ENCODE measurements at regions not wholly inside any gene's neighbourhood (a gene's known extent, or its start where the extent isn't known, plus 50 kb on each side); places are given as distances from the start of the nearest gene placed in this dataset.

- Histone ChIP-seq H3K36me3 (replicated peaks in 1 of 2; ENCODE audit: control insufficient read depth in 1 of 2, insufficient read depth in 2 of 2, low read length in 2 of 2) (no peaks in the 10 kb centered on the region), H3K9ac (ENCODE audit: insufficient read depth, low read depth, low read length) (no peak overlapping the region), H3K79me2 (ENCODE audit: insufficient read depth, low read length) (no peaks in the 10 kb centered on the region), H3K27ac (ENCODE audit: extremely low read length, insufficient read depth, low read length) (no peak overlapping the region), H3K4me2 (ENCODE audit: low read depth, low read length) (no peak overlapping the region), H3K9me3 (ENCODE audit: low read length) (no peaks in the 10 kb centered on the region), H3K4me3 (replicated peaks in 1 of 3; ENCODE audit: insufficient read depth in 1 of 3, low read depth in 2 of 3, low read length in 3 of 3) (no peak overlapping the region), H3K27me3 (ENCODE audit: control insufficient read depth in 1 of 2, insufficient read depth in 2 of 2, low read length in 2 of 2) (peaks cover 2 to 59% of the 10 kb centered on the region in 2 experiments), H4K20me1 (ENCODE audit: insufficient read depth, low read length) (no peaks in the 10 kb centered on the region), H2AFZ (ENCODE audit: low read length) (no peak overlapping the region), H3K4me1 (ENCODE audit: insufficient read depth, low read length) (peaks cover 16% of the 10 kb centered on the region)
- no peak for DNase-seq (ENCODE audit: low spot score)
- POLR2A ChIA-PET, result interaction anchor here (1.2 kb wide), 1 partner anchor 31 kb away, joined by 3 read pairs; no protein-coding TSS in a partner anchor
- CTCF ChIA-PET (ENCODE audit: low intra/inter-chr PET ratio, low total read pairs), result no interaction called here
- no peak for TF ChIP-seq ZNF891 (CRISPR knock-in tag; IDR thresholded peaks at IDR 0.05)
- TF ChIP-seq MYC (CRISPR knock-in tag; IDR thresholded peaks at IDR 0.05; ENCODE audit: borderline replicate concordance), result no peak
- TF ChIP-seq, protein P1, sequence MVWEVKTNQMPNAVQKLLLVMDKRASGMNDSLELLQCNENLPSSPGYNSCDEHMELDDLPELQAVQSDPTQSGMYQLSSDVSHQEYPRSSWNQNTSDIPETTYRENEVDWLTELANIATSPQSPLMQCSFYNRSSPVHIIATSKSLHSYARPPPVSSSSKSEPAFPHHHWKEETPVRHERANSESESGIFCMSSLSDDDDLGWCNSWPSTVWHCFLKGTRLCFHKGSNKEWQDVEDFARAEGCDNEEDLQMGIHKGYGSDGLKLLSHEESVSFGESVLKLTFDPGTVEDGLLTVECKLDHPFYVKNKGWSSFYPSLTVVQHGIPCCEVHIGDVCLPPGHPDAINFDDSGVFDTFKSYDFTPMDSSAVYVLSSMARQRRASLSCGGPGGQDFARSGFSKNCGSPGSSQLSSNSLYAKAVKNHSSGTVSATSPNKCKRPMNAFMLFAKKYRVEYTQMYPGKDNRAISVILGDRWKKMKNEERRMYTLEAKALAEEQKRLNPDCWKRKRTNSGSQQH (CRISPR knock-in tag; IDR thresholded peaks at IDR 0.05; ENCODE audit: low read depth), result no peak
- no peak for TF ChIP-seq ZSCAN30 (CRISPR knock-in tag; IDR thresholded peaks at IDR 0.05)
- no TSS peak for BruUV-seq (replicated peaks)
- intact Hi-C loops (cut with micrococcal nuclease; ENCODE audit: unreplicated experiment), result no loop called here
- in situ Hi-C loops (cut with HindIII; ENCODE audit: extremely low pct_ligation_motif_present, low pct_unique_long_range_greater_than_20kb), result no loop called here
- no peak for FAIRE-seq
- ATAC-seq, result no peak
- WGBS (ENCODE audit: low lambda C conversion rate), result no CpG with 5 or more reads among the region's 12 CpGs
Measured at GRCh38 chr7:155921086-155921803, 109.0 kb upstream of the SHH start.

DNA sequence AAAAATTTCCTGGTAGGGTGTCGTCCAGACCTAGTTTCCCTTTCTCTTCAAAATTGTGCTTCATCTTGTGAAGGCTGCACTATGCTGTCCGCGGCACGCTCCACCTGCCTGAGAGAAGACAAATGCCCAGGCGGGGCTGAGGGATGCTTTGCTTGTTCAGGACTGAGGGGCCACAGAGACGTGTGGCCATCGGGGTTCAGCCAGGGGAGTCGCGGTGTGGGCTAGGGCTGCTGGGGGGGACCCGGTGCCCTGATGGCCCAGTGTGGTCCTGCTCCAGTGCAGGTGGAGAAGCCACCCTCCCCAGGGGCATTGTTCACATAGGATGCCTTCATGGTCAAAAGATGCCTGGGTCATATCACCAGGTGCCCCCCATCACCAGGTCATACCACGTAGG is 107.8 kb upstream of the SHH start:
- Histone ChIP-seq H3K36me3 (replicated peaks in 1 of 2; ENCODE audit: control insufficient read depth in 1 of 2, insufficient read depth in 2 of 2, low read length in 2 of 2) (no peaks in the 10 kb centered on the region), H3K9me3 (ENCODE audit: low read length) (no peaks in the 10 kb centered on the region), H3K4me1 (ENCODE audit: insufficient read depth, low read length) (peaks cover 16% of the 10 kb centered on the region), H3K79me2 (ENCODE audit: insufficient read depth, low read length) (no peaks in the 10 kb centered on the region), H3K27ac (ENCODE audit: extremely low read length, insufficient read depth, low read length) (no peak overlapping the region), H2AFZ (ENCODE audit: low read length) (no peak overlapping the region), H3K9ac (ENCODE audit: insufficient read depth, low read depth, low read length) (no peak overlapping the region), H3K27me3 (ENCODE audit: control insufficient read depth in 1 of 2, insufficient read depth in 2 of 2, low read length in 2 of 2) (peaks cover 2 to 56% of the 10 kb centered on the region in 2 experiments), H3K4me3 (replicated peaks in 1 of 3; ENCODE audit: insufficient read depth in 1 of 3, low read depth in 2 of 3, low read length in 3 of 3) (no peak overlapping the region), H3K4me2 (ENCODE audit: low read depth, low read length) (no peak overlapping the region), H4K20me1 (ENCODE audit: insufficient read depth, low read length) (no peaks in the 10 kb centered on the region)
- no TSS peak for BruUV-seq (replicated peaks)
- CTCF ChIA-PET (ENCODE audit: low intra/inter-chr PET ratio, low total read pairs), result no interaction called here
- WGBS (ENCODE audit: low lambda C conversion rate), result 76% methylated on average over 4 of the region's 11 CpGs
- FAIRE-seq (no peak), ATAC-seq (no peak), DNase-seq (ENCODE audit: low spot score) (no peak)
- intact Hi-C loops (cut with micrococcal nuclease; ENCODE audit: unreplicated experiment), result no loop called here
- POLR2A ChIA-PET, result interaction anchor here (0.6 kb wide), 1 partner anchor 678 kb away, joined by 3 read pairs; no protein-coding TSS in a partner anchor
- in situ Hi-C loops (cut with HindIII; ENCODE audit: extremely low pct_ligation_motif_present, low pct_unique_long_range_greater_than_20kb), result no loop called here
- TF ChIP-seq, protein P2, sequence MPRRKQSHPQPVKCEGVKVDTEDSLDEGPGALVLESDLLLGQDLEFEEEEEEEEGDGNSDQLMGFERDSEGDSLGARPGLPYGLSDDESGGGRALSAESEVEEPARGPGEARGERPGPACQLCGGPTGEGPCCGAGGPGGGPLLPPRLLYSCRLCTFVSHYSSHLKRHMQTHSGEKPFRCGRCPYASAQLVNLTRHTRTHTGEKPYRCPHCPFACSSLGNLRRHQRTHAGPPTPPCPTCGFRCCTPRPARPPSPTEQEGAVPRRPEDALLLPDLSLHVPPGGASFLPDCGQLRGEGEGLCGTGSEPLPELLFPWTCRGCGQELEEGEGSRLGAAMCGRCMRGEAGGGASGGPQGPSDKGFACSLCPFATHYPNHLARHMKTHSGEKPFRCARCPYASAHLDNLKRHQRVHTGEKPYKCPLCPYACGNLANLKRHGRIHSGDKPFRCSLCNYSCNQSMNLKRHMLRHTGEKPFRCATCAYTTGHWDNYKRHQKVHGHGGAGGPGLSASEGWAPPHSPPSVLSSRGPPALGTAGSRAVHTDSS (CRISPR knock-in tag; conservative IDR thresholded peaks at IDR 0.05), result no peak
- TF ChIP-seq, protein P3, sequence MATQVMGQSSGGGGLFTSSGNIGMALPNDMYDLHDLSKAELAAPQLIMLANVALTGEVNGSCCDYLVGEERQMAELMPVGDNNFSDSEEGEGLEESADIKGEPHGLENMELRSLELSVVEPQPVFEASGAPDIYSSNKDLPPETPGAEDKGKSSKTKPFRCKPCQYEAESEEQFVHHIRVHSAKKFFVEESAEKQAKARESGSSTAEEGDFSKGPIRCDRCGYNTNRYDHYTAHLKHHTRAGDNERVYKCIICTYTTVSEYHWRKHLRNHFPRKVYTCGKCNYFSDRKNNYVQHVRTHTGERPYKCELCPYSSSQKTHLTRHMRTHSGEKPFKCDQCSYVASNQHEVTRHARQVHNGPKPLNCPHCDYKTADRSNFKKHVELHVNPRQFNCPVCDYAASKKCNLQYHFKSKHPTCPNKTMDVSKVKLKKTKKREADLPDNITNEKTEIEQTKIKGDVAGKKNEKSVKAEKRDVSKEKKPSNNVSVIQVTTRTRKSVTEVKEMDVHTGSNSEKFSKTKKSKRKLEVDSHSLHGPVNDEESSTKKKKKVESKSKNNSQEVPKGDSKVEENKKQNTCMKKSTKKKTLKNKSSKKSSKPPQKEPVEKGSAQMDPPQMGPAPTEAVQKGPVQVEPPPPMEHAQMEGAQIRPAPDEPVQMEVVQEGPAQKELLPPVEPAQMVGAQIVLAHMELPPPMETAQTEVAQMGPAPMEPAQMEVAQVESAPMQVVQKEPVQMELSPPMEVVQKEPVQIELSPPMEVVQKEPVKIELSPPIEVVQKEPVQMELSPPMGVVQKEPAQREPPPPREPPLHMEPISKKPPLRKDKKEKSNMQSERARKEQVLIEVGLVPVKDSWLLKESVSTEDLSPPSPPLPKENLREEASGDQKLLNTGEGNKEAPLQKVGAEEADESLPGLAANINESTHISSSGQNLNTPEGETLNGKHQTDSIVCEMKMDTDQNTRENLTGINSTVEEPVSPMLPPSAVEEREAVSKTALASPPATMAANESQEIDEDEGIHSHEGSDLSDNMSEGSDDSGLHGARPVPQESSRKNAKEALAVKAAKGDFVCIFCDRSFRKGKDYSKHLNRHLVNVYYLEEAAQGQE (IDR thresholded peaks at IDR 0.05; ENCODE audit: borderline replicate concordance in 1 of 2, low read depth in 1 of 2, low read length in 2 of 2), result no peak
- no peak for TF ChIP-seq MTF1 (CRISPR knock-in tag; IDR thresholded peaks at IDR 0.05)
- TF ChIP-seq YY1 (IDR thresholded peaks at IDR 0.05; ENCODE audit: insufficient read depth, insufficient replicate concordance, low read depth, low read length), result no peak
- no peak for TF ChIP-seq SOX13 (IDR thresholded peaks at IDR 0.05)
- no peak for TF ChIP-seq SOX13 (CRISPR knock-in tag; conservative IDR thresholded peaks at IDR 0.05 in 1 of 2, IDR thresholded peaks at IDR 0.05 in 1 of 2)

Data from HepG2 (cell line).